CD1c-positive myeloid dendritic cell (primary cell): ENCODE measurements at regions not wholly inside any gene's neighbourhood (a gene's known extent, or its start where the extent isn't known, plus 50 kb on each side); places are given as distances from the start of the nearest gene placed in this dataset.
"Not testable (repeated sequence)": the region's sequence is repeated elsewhere in the genome, so short reads cannot be mapped to it uniquely, and the experiment has no call there.

Source experiments
- DNase-seq: peaks from one replicate; pipeline ENCODE4 v3.0.0-alpha.2; 2016; ENCODE audit errors: extremely low spot score

GRCh38 chr9:108765265-108765664 is 90.5 kb downstream of the ACTL7B start:
- no peak for DNase-seq

- DNase-seq: no peak
Measured at GRCh38 chr9:108762348-108763055, 93.3 kb downstream of the ACTL7B start.

- peak; percentile 62 for DNase-seq
Measured at GRCh38 chr9:108761655-108762347, 94.0 kb downstream of the ACTL7B start.

GRCh38 chr9:108760841-108761240 is 94.9 kb downstream of the ACTL7B start:
- DNase-seq: no peak

GRCh38 chr9:108759835-108760234 is 96.0 kb downstream of the ACTL7B start:
- DNase-seq: no peak

- DNase-seq: no peak
Measured at GRCh38 chr9:108759399-108759798, 96.4 kb downstream of the ACTL7B start.

- no peak for DNase-seq
Measured at GRCh38 chr9:108756746-108757490, 98.9 kb downstream of the ACTL7B start.

GRCh38 chr9:108755979-108756378 is 99.8 kb downstream of the ACTL7B start:
- DNase-seq: no peak

GRCh38 chr9:108751369-108751768 is 104.4 kb downstream of the ACTL7B start:
- no peak for DNase-seq

GRCh38 chr9:108750661-108751215 is 105.0 kb downstream of the ACTL7B start:
- DNase-seq: no peak

GRCh38 chr9:108748776-108749175 is 107.0 kb downstream of the ACTL7B start:
- DNase-seq: no peak

- no peak for DNase-seq
Measured at GRCh38 chr9:108746864-108747263, 108.9 kb downstream of the ACTL7B start.

GRCh38 chr9:108746001-108746400 is 109.8 kb downstream of the ACTL7B start:
- no peak for DNase-seq

GRCh38 chr9:108744641-108745040 is 111.1 kb downstream of the ACTL7B start:
- DNase-seq: no peak

GRCh38 chr9:108743901-108744371 is 111.8 kb downstream of the ACTL7B start:
- no peak for DNase-seq

- DNase-seq: no peak
Measured at GRCh38 chr9:108743416-108743815, 112.4 kb downstream of the ACTL7B start.

- DNase-seq: no peak
Measured at GRCh38 chr9:108742191-108742590, 113.6 kb downstream of the ACTL7B start.

- DNase-seq: not testable (repeated sequence)
Measured at GRCh38 chr9:108731292-108731691, 124.5 kb downstream of the ACTL7B start.

GRCh38 chr9:108727580-108728111 is 128.1 kb downstream of the ACTL7B start:
- DNase-seq: peak; percentile 50

- DNase-seq: no peak
Measured at GRCh38 chr9:108724652-108725051, 131.1 kb downstream of the ACTL7B start.

- no peak for DNase-seq
Measured at GRCh38 chr9:108724122-108724521, 131.7 kb downstream of the ACTL7B start.

- DNase-seq: no peak
Measured at GRCh38 chr9:108722396-108722795, 133.4 kb downstream of the ACTL7B start.
